ENCODE measurements at regions not wholly inside any gene's neighbourhood (a gene's known extent, or its start where the extent isn't known, plus 50 kb on each side); places are given as distances from the start of the nearest gene placed in this dataset.

DNA sequence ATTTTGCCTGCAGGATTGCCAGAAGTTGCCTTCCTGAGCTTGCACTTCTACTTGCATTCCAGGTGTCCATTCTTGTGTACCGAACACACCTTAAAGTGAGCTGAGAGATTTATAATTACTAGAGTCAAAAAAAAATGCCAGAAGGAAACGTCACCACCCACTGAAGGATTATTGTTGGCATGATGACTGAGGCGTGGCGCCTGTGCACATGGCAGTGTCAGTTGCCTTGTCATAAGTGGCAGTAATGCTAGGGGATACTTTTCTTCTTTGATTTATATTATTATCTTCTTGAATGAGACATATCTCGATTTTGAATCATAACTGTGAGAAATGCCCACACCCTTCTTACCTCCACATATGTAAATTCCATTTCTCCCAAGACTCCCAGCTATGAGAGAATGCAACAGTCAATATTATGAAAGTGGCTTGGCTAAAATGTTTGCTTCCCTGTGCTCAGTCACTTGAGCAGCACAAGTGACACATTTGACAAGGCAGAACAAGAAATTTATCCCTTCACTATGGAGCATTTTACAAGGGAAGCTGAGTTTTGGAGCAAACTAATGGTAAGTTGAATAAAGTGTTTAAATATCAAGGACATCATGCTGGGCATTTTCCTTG, 149.5 kb upstream of the SASH1 start (continued):
- TF ChIP-seq, protein P1, sequence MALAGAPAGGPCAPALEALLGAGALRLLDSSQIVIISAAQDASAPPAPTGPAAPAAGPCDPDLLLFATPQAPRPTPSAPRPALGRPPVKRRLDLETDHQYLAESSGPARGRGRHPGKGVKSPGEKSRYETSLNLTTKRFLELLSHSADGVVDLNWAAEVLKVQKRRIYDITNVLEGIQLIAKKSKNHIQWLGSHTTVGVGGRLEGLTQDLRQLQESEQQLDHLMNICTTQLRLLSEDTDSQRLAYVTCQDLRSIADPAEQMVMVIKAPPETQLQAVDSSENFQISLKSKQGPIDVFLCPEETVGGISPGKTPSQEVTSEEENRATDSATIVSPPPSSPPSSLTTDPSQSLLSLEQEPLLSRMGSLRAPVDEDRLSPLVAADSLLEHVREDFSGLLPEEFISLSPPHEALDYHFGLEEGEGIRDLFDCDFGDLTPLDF (CRISPR knock-in tag; IDR thresholded peaks at IDR 0.05), result no peak
- no peak for TF ChIP-seq NFATC4 (CRISPR knock-in tag; IDR thresholded peaks at IDR 0.05)

GRCh38 chr6:148195511-148195910, 147.1 kb upstream of the SASH1 start:
- Mint-ChIP-seq H3K4me1 (peaks cover 9% of the 10 kb centered on the region), H3K27ac (no peak overlapping the region), H3K27me3 (ENCODE audit: low read depth) (no peaks in the 10 kb centered on the region), H3K36me3 (no peaks in the 10 kb centered on the region), H3K9me3 (no peaks in the 10 kb centered on the region), H3K4me3 (no peak overlapping the region)
- ChIA-PET POLR2A (no interaction called here), CTCF (interaction anchor here (0.9 to 1.5 kb wide), 2 partner anchors 16 to 18 kb away, joined by 3 read pairs; no protein-coding TSS in a partner anchor)
- ATAC-seq, result no peak
- no peak for DNase-seq (ENCODE audit: low spot score)
- no peak for TF ChIP-seq ESRRA (CRISPR knock-in tag; IDR thresholded peaks at IDR 0.05; ENCODE audit: borderline replicate concordance)
- TF ChIP-seq NFYB (CRISPR knock-in tag; conservative IDR thresholded peaks at IDR 0.05; ENCODE audit: low read depth), result no peak
- no peak for TF ChIP-seq ZMAT4 (CRISPR knock-in tag; IDR thresholded peaks at IDR 0.05)
- TF ChIP-seq HMGA2 (CRISPR knock-in tag; IDR thresholded peaks at IDR 0.05), result no peak
- TF ChIP-seq ETV6 (CRISPR knock-in tag; IDR thresholded peaks at IDR 0.05), result no peak
- TF ChIP-seq E2F5 (CRISPR knock-in tag; IDR thresholded peaks at IDR 0.05), result no peak
- no peak for TF ChIP-seq GRHL2 (CRISPR knock-in tag; IDR thresholded peaks at IDR 0.05; ENCODE audit: insufficient replicate concordance, severe bottlenecking)
- TF ChIP-seq NR3C1 (CRISPR knock-in tag; conservative IDR thresholded peaks at IDR 0.05; ENCODE audit: low read depth), result no peak
- no peak for TF ChIP-seq PREB (CRISPR knock-in tag; IDR thresholded peaks at IDR 0.05; ENCODE audit: borderline replicate concordance)
- TF ChIP-seq CBFB (CRISPR knock-in tag; IDR thresholded peaks at IDR 0.05; ENCODE audit: low read depth), result no peak
- TF ChIP-seq JAZF1 (CRISPR knock-in tag; IDR thresholded peaks at IDR 0.05), result no peak
- TF ChIP-seq PRRX2 (CRISPR knock-in tag; IDR thresholded peaks at IDR 0.05), result no peak
- no peak for TF ChIP-seq ELF4 (CRISPR knock-in tag; IDR thresholded peaks at IDR 0.05; ENCODE audit: low read depth)
- TF ChIP-seq JUN (CRISPR knock-in tag; IDR thresholded peaks at IDR 0.05), result no peak
- TF ChIP-seq ZNF138 (CRISPR knock-in tag; conservative IDR thresholded peaks at IDR 0.05), result no peak
- TF ChIP-seq, protein P2, sequence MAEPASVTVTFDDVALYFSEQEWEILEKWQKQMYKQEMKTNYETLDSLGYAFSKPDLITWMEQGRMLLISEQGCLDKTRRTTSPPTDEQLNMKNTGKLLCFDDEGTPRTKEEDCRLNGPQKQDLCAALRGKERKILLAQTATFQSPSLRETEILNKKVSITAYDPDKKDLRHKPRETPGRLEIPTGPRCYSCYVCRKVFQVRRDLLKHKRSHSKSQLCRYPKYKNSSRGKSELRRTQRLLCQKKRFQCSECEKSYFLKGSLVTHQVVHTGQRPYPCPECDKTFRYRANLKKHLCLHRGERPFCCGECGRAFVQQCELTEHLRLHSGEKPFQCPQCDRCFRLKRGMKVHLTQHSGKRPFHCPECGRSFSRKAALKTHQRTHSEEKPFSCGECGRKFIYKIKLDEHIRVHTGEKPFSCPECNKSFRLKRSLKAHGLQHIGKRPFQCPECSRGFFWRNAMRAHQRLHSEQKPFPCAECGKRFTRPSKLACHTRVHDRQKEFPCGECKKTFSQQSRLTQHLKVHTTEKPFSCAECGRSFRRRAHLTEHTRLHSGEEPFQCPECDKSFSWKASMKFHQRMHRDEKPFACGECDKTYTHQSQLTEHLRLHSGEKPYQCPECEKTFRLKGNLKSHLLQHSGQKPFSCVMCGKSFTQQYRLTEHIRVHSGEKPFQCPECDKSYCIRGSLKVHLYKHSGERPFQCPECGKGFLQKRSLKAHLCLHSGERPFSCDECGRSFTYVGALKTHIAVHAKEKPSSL (CRISPR knock-in tag; conservative IDR thresholded peaks at IDR 0.05), result no peak
- TF ChIP-seq MLX (CRISPR knock-in tag; IDR thresholded peaks at IDR 0.05), result no peak
- TF ChIP-seq, protein P3, sequence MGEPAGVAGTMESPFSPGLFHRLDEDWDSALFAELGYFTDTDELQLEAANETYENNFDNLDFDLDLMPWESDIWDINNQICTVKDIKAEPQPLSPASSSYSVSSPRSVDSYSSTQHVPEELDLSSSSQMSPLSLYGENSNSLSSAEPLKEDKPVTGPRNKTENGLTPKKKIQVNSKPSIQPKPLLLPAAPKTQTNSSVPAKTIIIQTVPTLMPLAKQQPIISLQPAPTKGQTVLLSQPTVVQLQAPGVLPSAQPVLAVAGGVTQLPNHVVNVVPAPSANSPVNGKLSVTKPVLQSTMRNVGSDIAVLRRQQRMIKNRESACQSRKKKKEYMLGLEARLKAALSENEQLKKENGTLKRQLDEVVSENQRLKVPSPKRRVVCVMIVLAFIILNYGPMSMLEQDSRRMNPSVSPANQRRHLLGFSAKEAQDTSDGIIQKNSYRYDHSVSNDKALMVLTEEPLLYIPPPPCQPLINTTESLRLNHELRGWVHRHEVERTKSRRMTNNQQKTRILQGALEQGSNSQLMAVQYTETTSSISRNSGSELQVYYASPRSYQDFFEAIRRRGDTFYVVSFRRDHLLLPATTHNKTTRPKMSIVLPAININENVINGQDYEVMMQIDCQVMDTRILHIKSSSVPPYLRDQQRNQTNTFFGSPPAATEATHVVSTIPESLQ (CRISPR knock-in tag; IDR thresholded peaks at IDR 0.05), result no peak
